Effector memory CD4-positive, alpha-beta T cell (primary cell): ENCODE measurements at regions not wholly inside any gene's neighbourhood (a gene's known extent, or its start where the extent isn't known, plus 50 kb on each side); places are given as distances from the start of the nearest gene placed in this dataset.

Source experiments
- DNase-seq, 3 donors: peaks; one replicate each; pipeline ENCODE4 v3.0.0-alpha.2; 2020
- H3K27ac ChIP-seq: 2 replicates; pipeline ENCODE4 v1.7.0; 2013; ENCODE audit warnings: mild to moderate bottlenecking, low read length, moderate library complexity; ENCODE audit not compliant: insufficient read depth, poor library complexity, severe bottlenecking
- H3K27me3 ChIP-seq: replicated peaks from 2 replicates; pipeline ENCODE4 v1.7.0; 2013; ENCODE audit warnings: mild to moderate bottlenecking, low read length; ENCODE audit not compliant: insufficient read depth, control insufficient read depth, poor library complexity, severe bottlenecking
- H3K36me3 ChIP-seq: 2 replicates; pipeline ENCODE4 v1.7.0; 2013; ENCODE audit warnings: mild to moderate bottlenecking, low read length, moderate library complexity; ENCODE audit not compliant: control insufficient read depth, insufficient read depth
- H3K4me1 ChIP-seq: 2 replicates; pipeline ENCODE4 v1.7.0; 2013; ENCODE audit warnings: low read length, mild to moderate bottlenecking; ENCODE audit not compliant: control insufficient read depth, insufficient read depth, poor library complexity, severe bottlenecking
- H3K4me3 ChIP-seq: 2 replicates; pipeline ENCODE4 v1.7.0; 2013; ENCODE audit warnings: low read length, low read depth, mild to moderate bottlenecking; ENCODE audit not compliant: insufficient read depth, poor library complexity, severe bottlenecking
- H3K9me3 ChIP-seq: 2 replicates; pipeline ENCODE4 v1.7.0; 2013; ENCODE audit warnings: mild to moderate bottlenecking, low read length, moderate library complexity; ENCODE audit not compliant: control insufficient read depth

DNA sequence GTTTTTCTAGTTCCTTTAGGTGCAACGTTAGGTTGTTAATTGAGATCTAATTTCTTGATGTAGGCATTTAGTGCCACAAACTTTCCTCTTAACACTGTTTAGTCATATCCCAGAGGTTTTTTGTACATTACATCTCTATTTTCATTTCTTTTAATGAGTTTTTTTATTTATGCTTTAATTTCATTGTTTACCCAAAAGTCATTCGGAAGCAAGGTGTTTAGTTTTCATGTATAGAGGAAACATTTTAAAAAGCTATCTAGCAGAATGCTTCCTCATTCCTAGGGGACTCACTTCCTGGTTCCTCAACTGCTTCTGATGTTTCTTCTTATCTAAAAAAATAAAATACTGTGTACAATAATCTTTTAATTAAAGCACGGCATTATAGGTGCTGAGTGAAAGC is 307.2 kb upstream of the CAMK1G start:
- no peak overlapping the region for H3K4me3 ChIP-seq
- no peaks in the 10 kb centered on the region for H3K4me1 ChIP-seq
- no peaks in the 10 kb centered on the region for H3K9me3 ChIP-seq
- H3K27me3 ChIP-seq: no peaks in the 10 kb centered on the region
- DNase-seq: no peak
- H3K27ac ChIP-seq: no peak overlapping the region
- H3K36me3 ChIP-seq: no peaks in the 10 kb centered on the region

GRCh38 chr1:209277662-209278061 is 305.9 kb upstream of the CAMK1G start:
- H3K4me3 ChIP-seq: no peak overlapping the region
- H3K9me3 ChIP-seq: no peaks in the 10 kb centered on the region
- H3K27me3 ChIP-seq: no peaks in the 10 kb centered on the region
- H3K27ac ChIP-seq: no peak overlapping the region
- H3K4me1 ChIP-seq: no peaks in the 10 kb centered on the region
- DNase-seq: no peak
- H3K36me3 ChIP-seq: no peaks in the 10 kb centered on the region

- H3K27ac ChIP-seq: no peak overlapping the region
- no peak for DNase-seq
- no peaks in the 10 kb centered on the region for H3K4me1 ChIP-seq
- H3K4me3 ChIP-seq: no peak overlapping the region
- H3K9me3 ChIP-seq: no peaks in the 10 kb centered on the region
- no peaks in the 10 kb centered on the region for H3K27me3 ChIP-seq
- H3K36me3 ChIP-seq: no peaks in the 10 kb centered on the region
Measured at GRCh38 chr1:209291715-209292114, 291.8 kb upstream of the CAMK1G start.

DNA sequence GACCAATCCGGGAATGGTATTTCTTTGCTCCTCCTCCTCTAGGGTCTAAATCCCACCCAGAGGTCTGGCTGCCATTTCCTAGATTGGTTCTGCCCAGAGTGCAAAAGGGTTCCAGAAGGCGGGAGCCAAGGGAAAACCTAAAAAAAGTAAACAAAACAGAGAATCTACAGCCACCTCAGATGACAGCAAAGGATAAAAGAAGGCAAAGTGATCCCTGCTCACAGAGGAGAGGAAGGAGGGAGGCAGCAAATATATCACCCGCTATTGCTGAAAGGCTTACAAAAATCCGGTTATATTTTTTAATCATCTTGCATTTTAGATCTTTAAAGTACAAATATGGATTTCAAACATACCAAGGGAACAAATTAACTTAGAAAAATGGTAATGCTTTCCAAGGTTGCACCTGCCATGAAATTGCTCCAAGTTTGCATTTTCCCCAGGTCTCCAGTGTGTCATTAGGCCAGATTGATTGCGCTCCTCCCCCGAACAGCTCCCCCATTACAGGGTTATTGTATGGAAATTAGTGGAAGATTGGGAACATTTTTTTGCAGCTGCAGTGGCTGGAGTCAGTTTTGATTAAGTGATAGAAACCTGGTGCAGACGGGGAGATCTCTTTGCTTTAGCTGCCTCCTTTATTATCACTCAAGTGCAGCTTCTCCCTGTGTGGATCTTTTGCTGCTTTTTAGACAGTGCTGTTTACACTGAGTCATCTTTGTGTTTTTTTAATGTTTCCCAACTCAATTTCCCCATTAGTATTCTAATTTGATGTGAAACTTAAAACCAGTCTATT is 280.5 kb upstream of the CAMK1G start:
- H3K27me3 ChIP-seq: no peaks in the 10 kb centered on the region
- no peak overlapping the region for H3K27ac ChIP-seq
- no peaks in the 10 kb centered on the region for H3K9me3 ChIP-seq
- H3K4me1 ChIP-seq: no peaks in the 10 kb centered on the region
- no peaks in the 10 kb centered on the region for H3K36me3 ChIP-seq
- no peak overlapping the region for H3K4me3 ChIP-seq
- DNase-seq: no peak

- no peak for DNase-seq
- Histone ChIP-seq H3K4me3 (no peak overlapping the region), H3K27me3 (no peaks in the 10 kb centered on the region), H3K9me3 (no peaks in the 10 kb centered on the region), H3K36me3 (no peaks in the 10 kb centered on the region), H3K4me1 (no peaks in the 10 kb centered on the region), H3K27ac (no peak overlapping the region)
Measured at GRCh38 chr1:209304166-209304565, 279.3 kb upstream of the CAMK1G start.

GRCh38 chr1:209305221-209305954 is 278.1 kb upstream of the CAMK1G start:
- Histone ChIP-seq H3K9me3 (no peaks in the 10 kb centered on the region), H3K27me3 (no peaks in the 10 kb centered on the region), H3K4me1 (no peaks in the 10 kb centered on the region), H3K4me3 (no peak overlapping the region), H3K27ac (no peak overlapping the region), H3K36me3 (no peaks in the 10 kb centered on the region)
- DNase-seq: no peak

GRCh38 chr1:209307846-209308245 is 275.7 kb upstream of the CAMK1G start:
- Histone ChIP-seq H3K27ac (no peak overlapping the region), H3K4me1 (no peaks in the 10 kb centered on the region), H3K27me3 (no peaks in the 10 kb centered on the region), H3K9me3 (no peaks in the 10 kb centered on the region), H3K36me3 (no peaks in the 10 kb centered on the region), H3K4me3 (no peak overlapping the region)
- no peak for DNase-seq

DNA sequence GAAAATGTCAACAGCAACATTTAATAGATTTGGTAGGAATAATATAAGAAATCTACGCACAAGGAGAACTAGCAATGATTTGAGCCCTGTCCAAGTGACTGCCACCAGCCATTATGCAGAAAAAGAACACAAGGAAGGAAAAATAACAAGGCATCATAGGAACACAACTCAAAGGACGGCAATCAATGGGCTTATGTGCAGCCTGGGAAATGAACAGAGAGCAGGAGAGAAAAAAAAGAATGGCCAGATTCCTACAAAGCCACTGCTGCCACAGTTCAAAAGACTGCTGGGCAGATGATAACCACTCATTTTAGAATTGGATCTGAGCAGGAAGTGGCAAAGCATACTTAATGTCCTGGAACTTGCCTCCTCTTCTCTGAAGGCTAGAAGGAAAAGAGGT is 274.3 kb upstream of the CAMK1G start:
- no peaks in the 10 kb centered on the region for H3K36me3 ChIP-seq
- H3K4me1 ChIP-seq: no peaks in the 10 kb centered on the region
- H3K27ac ChIP-seq: no peak overlapping the region
- H3K9me3 ChIP-seq: no peaks in the 10 kb centered on the region
- DNase-seq: no peak
- H3K27me3 ChIP-seq: no peaks in the 10 kb centered on the region
- H3K4me3 ChIP-seq: no peak overlapping the region

GRCh38 chr1:209311770-209312169 is 271.7 kb upstream of the CAMK1G start:
- DNase-seq: no peak
- Histone ChIP-seq H3K4me3 (no peak overlapping the region), H3K27me3 (no peaks in the 10 kb centered on the region), H3K9me3 (no peaks in the 10 kb centered on the region), H3K36me3 (no peaks in the 10 kb centered on the region), H3K27ac (no peak overlapping the region), H3K4me1 (no peaks in the 10 kb centered on the region)

DNA sequence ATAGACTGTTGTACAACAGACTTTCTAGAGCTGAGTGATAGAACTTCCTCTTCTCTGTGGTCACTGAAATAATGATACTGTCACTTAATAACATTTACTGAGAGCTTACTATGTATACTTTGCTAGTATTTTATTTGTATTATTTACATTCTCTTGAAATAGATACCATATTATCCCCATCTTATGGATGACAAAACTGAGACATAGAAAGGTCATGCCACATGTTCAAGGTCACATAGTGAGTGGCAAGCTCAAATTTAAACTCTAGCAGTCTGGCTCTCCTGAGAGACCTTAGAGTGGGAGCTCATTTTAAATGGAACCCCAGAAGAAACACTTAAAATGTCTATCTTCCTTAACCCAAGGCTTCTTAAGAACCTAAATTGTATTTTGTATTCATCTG is 266.6 kb upstream of the CAMK1G start:
- no peak for DNase-seq
- no peaks in the 10 kb centered on the region for H3K4me1 ChIP-seq

More for the DNA sequence above, 266.6 kb upstream of the CAMK1G start:
- H3K27me3 ChIP-seq: no peaks in the 10 kb centered on the region
- H3K4me3 ChIP-seq: no peak overlapping the region
- H3K9me3 ChIP-seq: no peaks in the 10 kb centered on the region
- no peaks in the 10 kb centered on the region for H3K36me3 ChIP-seq
- H3K27ac ChIP-seq: no peak overlapping the region
